GM23338 (cell line): ENCODE measurements at regions not wholly inside any gene's neighbourhood (a gene's known extent, or its start where the extent isn't known, plus 50 kb on each side); places are given as distances from the start of the nearest gene placed in this dataset.

Source experiments
- ATAC-seq: fragments of 200-7000 bp; cut with Tn5 transposase; 3 replicates; pipeline ENCODE4 v1.9.1; 2020
- DNase-seq: peaks from one replicate; pipeline ENCODE4 v3.0.0-alpha.2; 2015; ENCODE audit warnings: low spot score
- H2AFZ ChIP-seq: fragments of 200-600 bp; sonication (generic); 2 replicates; pipeline ENCODE4 v1.8.0; 2016; ENCODE audit warnings: antibody characterized with exemption, mild to moderate bottlenecking, moderate library complexity
- H3F3A ChIP-seq: fragments of 200-600 bp; sonication (generic); replicated peaks from 2 replicates; pipeline ENCODE4 v1.8.0; 2017; ENCODE audit warnings: antibody characterized with exemption, mixed run types, low read depth
- H3K27ac ChIP-seq: fragments of 200-600 bp; sonication (generic); 2 replicates; pipeline ENCODE4 v1.6.1; 2016; ENCODE audit warnings: low read depth
- H3K27me3 ChIP-seq: fragments of 200-600 bp; sonication (generic); 2 replicates; pipeline ENCODE4 v1.8.0; 2016; ENCODE audit warnings: mild to moderate bottlenecking, mixed run types, moderate library complexity; ENCODE audit not compliant: insufficient read depth
- H3K36me3 ChIP-seq: fragments of 200-600 bp; sonication (generic); 2 replicates; pipeline ENCODE4 v1.8.0; 2016; ENCODE audit warnings: mild to moderate bottlenecking; ENCODE audit not compliant: insufficient read depth
- H3K4me1 ChIP-seq: fragments of 200-600 bp; sonication (generic); 2 replicates; pipeline ENCODE4 v1.8.0; 2016; ENCODE audit warnings: mild to moderate bottlenecking, moderate library complexity; ENCODE audit not compliant: insufficient read depth
- H3K4me2 ChIP-seq: fragments of 200-600 bp; sonication (generic); 2 replicates; pipeline ENCODE4 v1.7.1; 2017; ENCODE audit warnings: mixed run types
- H3K4me3 ChIP-seq: fragments of 200-600 bp; sonication (generic); 2 replicates; pipeline ENCODE4 v1.6.1; 2016; ENCODE audit warnings: mixed run types
- H3K79me2 ChIP-seq: fragments of 200-600 bp; sonication (generic); replicated peaks from 2 replicates; pipeline ENCODE4 v1.8.0; 2017; ENCODE audit warnings: mild to moderate bottlenecking; ENCODE audit not compliant: insufficient read depth
- H3K9me2 ChIP-seq: fragments of 200-600 bp; sonication (generic); 2 replicates; pipeline ENCODE4 v1.8.0; 2017; ENCODE audit not compliant: insufficient read depth
- H4K20me1 ChIP-seq: fragments of 200-600 bp; sonication (generic); replicated peaks from 2 replicates; pipeline ENCODE4 v1.8.0; 2017; ENCODE audit warnings: mild to moderate bottlenecking; ENCODE audit not compliant: insufficient read depth
- H3K27ac Mint-ChIP-seq: 2 replicates; pipeline ENCODE4 v1.8.0; 2020; ENCODE audit warnings: inconsistent platforms, mild to moderate bottlenecking, moderate library complexity, mixed read lengths
- H3K27me3 Mint-ChIP-seq: 3 replicates; pipeline ENCODE4 v1.8.0; 2022; ENCODE audit warnings: low read depth, mild to moderate bottlenecking, moderate library complexity, mixed read lengths, inconsistent platforms; ENCODE audit not compliant: insufficient read depth, poor library complexity
- H3K36me3 Mint-ChIP-seq: 3 replicates; pipeline ENCODE4 v1.8.0; 2021; ENCODE audit warnings: low read depth, mild to moderate bottlenecking, inconsistent platforms, moderate library complexity, mixed read lengths
- H3K4me1 Mint-ChIP-seq: 3 replicates; pipeline ENCODE4 v1.8.0; 2020; ENCODE audit warnings: mild to moderate bottlenecking, inconsistent platforms, mixed read lengths
- H3K4me3 Mint-ChIP-seq: 3 replicates; pipeline ENCODE4 v1.8.0; 2021; ENCODE audit warnings: moderate library complexity, mild to moderate bottlenecking, inconsistent platforms, mixed read lengths
- H3K9me3 Mint-ChIP-seq: 3 replicates; pipeline ENCODE4 v1.8.0; 2020; ENCODE audit warnings: moderate library complexity, mild to moderate bottlenecking, inconsistent platforms, mixed read lengths
- CREB1 ChIP-seq: fragments of 250-450 bp; sonication (Bioruptor Pico); IDR thresholded peaks from 2 replicates; pipeline ENCODE4 v1.5.0; 2020; ENCODE audit warnings: low read depth, mild to moderate bottlenecking, moderate library complexity
- CTCF ChIP-seq, 2 experiments: fragments of 200-600 bp in 1 of 2; sonication (generic) in 1 of 2; conservative IDR thresholded peaks; 2 replicates each; pipeline versions ENCODE4 v1.5.1 to v1.6.1; 2016 to 2017; ENCODE audit warnings: antibody characterized with exemption in 2 of 2, low read depth in 2 of 2, mild to moderate bottlenecking in 2 of 2, moderate library complexity in 1 of 2
- ETS1 ChIP-seq: IDR thresholded peaks from 2 replicates; pipeline ENCODE4 v1.6.1; 2016; ENCODE audit warnings: antibody characterized with exemption
- EZH2 ChIP-seq: fragments of 200-600 bp; sonication (generic); IDR thresholded peaks from one replicate; pipeline ENCODE4 v1.8.0; 2017; ENCODE audit warnings: antibody characterized with exemption, mild to moderate bottlenecking, low read depth; ENCODE audit not compliant: unreplicated experiment
- EZH2phosphoT487 ChIP-seq: fragments of 200-600 bp; sonication (generic); IDR thresholded peaks from one replicate; pipeline ENCODE4 v1.8.1; 2018; ENCODE audit warnings: antibody characterized with exemption; ENCODE audit not compliant: unreplicated experiment
- POLR2AphosphoS5 ChIP-seq: IDR thresholded peaks from 2 replicates; pipeline ENCODE4 v1.6.1; 2016; ENCODE audit warnings: antibody characterized with exemption, low read depth
- REST ChIP-seq: IDR thresholded peaks from one replicate; pipeline ENCODE4 v1.6.1; 2018; ENCODE audit warnings: antibody characterized with exemption; ENCODE audit not compliant: unreplicated experiment
- STAT1 ChIP-seq: IDR thresholded peaks from one replicate; pipeline ENCODE4 v1.6.1; 2016; ENCODE audit warnings: antibody characterized with exemption; ENCODE audit not compliant: unreplicated experiment
- ZNF114 ChIP-seq: fragments of 250-450 bp; sonication (Bioruptor Pico); IDR thresholded peaks from 2 replicates; pipeline ENCODE4 v1.5.0; 2020; ENCODE audit warnings: mild to moderate bottlenecking, moderate library complexity
- ZNF462 ChIP-seq: fragments of 250-450 bp; sonication (Bioruptor Pico); IDR thresholded peaks from 2 replicates; pipeline ENCODE4 v1.5.0; 2020; ENCODE audit warnings: mild to moderate bottlenecking, moderate library complexity

- TF ChIP-seq CREB1 (no peak), ZNF114 (CRISPR knock-in tag) (no peak), ETS1 (no peak), CTCF (conservative IDR thresholded peaks at IDR 0.05; ENCODE audit: low read depth in 2 of 2) (no peak), STAT1 (no peak)
Measured at GRCh38 chrX:134714633-134715110, 56.4 kb upstream of the PLAC1 start (continued).

GRCh38 chrX:134713618-134714107 is 55.4 kb upstream of the PLAC1 start:
- no peaks in the 10 kb centered on the region for H4K20me1 ChIP-seq
- H3K27ac Mint-ChIP-seq, result no peak overlapping the region
- TF ChIP-seq POLR2AphosphoS5 (no peak), EZH2 (no peak), STAT1 (no peak), REST (no peak), ZNF462 (CRISPR knock-in tag) (no peak), EZH2phosphoT487 (no peak), CTCF (conservative IDR thresholded peaks at IDR 0.05; ENCODE audit: low read depth in 2 of 2) (no peak)

More at GRCh38 chrX:134713618-134714107, 55.4 kb upstream of the PLAC1 start:
- Histone ChIP-seq H3K4me1 (peaks cover 4% of the 10 kb centered on the region), H3K27me3 (no peaks in the 10 kb centered on the region), H3K27ac (no peak overlapping the region), H3K79me2 (no peaks in the 10 kb centered on the region), H3K4me2 (no peak overlapping the region), H2AFZ (no peak overlapping the region), H3K9me2 (no peaks in the 10 kb centered on the region), H3F3A (no peaks in the 10 kb centered on the region), H3K4me3 (no peak overlapping the region), H3K36me3 (no peaks in the 10 kb centered on the region)
- H3K27me3 Mint-ChIP-seq, result no peaks in the 10 kb centered on the region
- H3K4me1 Mint-ChIP-seq, result peaks cover 11% of the 10 kb centered on the region; the same call in 2 of the 3 replicates
- ATAC-seq (no peak), DNase-seq (no peak)
- H3K4me3 Mint-ChIP-seq, result no peak overlapping the region
- no peaks in the 10 kb centered on the region for H3K9me3 Mint-ChIP-seq
- H3K36me3 Mint-ChIP-seq, result no peaks in the 10 kb centered on the region
